Erythroblast (primary cell): ENCODE measurements at regions not wholly inside any gene's neighbourhood (a gene's known extent, or its start where the extent isn't known, plus 50 kb on each side); places are given as distances from the start of the nearest gene placed in this dataset.

Experiments
- DNase-seq, 2 experiments: peaks; one replicate each; lab custom pipeline; 2025; lab: John Stamatoyannopoulos, UW
- GATA1 ChIP-seq: IDR thresholded peaks from 2 replicates; pipeline ENCODE4 v1.6.1; 2011; ENCODE audit warnings: low read depth, mild to moderate bottlenecking, control low read depth, low read length, moderate library complexity
- POLR2A ChIP-seq: IDR thresholded peaks from 2 replicates; pipeline ENCODE4 v1.6.1; 2011; ENCODE audit warnings: mild to moderate bottlenecking, low read length

GRCh38 chr18:55763805-55764204, 175.8 kb upstream of the TCF4 start:
- no peak for DNase-seq
- TF ChIP-seq POLR2A, result no peak
- TF ChIP-seq GATA1, result no peak

DNA sequence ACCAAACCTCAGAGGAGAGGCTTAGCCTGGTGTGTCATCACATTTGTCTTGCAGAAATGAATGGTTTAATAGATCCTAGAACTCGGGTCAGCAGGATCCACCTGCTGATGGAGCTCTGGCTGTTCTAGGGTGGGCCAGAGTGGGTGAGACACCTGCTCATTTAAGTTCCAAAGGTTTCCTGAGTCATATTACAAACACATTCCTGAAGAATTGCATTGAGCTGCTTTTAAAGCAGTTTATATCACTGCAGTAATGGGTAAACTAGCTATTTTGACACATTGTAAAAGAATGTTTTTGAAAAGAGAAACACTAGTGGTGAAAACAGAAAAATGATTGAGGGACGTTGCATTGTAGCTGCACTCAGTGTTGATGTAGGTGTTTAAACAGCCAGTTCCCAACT, 175.3 kb upstream of the TCF4 start:
- TF ChIP-seq POLR2A (no peak), GATA1 (no peak)
- no peak for DNase-seq

- peak in 1 of 2 experiments; percentile 20 for DNase-seq
- TF ChIP-seq GATA1 (no peak), POLR2A (no peak)
These were observed 174.4 kb upstream of the TCF4 start for GRCh38 chr18:55762424-55762823.

- TF ChIP-seq POLR2A (no peak), GATA1 (no peak)
- no peak for DNase-seq
These were observed 165.8 kb upstream of the TCF4 start for GRCh38 chr18:55753643-55754263.

DNA sequence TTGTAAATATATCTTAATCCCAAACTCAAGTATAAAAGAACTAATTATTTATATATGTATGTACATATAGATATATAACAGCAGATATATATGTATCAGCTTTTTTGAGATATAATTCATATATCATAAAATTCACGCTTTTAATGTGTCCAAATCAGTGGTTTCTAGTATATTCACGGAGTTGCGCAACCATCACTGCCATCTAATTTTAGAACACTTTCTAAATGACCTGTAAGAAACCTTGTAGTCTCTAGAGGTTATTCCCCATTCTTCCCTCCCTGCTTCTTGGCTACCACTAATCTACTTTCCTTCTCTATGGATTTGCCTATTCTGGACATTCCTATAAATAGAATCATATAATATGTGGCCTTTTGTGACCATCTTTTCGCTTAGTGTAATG, 163.5 kb upstream of the TCF4 start:
- TF ChIP-seq GATA1 (no peak), POLR2A (no peak)
- DNase-seq, result no peak

DNA sequence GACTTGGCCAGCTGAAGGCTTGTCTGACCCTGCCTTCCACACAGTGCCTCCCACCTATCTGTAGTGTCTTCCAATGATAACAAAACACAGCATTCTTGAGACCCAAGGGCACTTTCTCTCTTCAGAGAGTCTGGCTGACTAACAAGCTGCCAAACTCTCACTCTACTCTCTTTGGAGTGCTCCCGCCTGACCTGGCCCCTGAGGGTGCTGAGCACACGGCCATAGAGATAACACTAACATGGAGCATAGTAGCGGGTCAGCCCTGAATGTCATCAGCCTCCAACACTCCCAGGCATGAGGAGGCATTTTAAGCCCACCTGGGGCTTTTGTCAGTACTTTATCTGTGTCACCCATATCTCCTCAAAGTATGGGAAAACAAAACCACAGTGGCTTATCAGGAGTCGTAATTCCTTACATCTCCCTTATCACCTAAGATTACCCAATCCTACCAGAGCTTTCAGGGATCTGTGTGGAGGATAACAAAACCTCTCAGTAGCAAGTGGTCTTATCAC, 160.3 kb upstream of the TCF4 start:
- TF ChIP-seq GATA1 (no peak), POLR2A (no peak)
- DNase-seq, result peak; percentile 76 to 94

DNA sequence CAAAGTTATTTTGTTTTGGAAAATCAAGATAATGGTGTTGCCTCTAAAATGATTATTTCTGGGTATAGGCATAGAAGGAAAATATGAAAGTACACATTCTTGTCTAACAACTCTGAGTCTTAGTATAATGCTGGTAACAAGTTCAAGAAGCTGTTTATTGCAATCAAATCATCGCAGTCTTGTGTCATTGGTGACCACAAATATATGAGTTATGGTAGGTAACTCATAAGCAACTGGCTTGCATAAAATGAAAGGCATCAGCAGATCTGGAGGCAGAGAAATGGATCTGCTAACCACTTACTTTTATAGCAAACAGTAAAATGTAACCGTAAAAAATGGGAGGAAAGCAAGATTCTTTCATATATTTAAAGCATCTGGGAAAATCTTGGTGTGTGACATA, 156.2 kb upstream of the TCF4 start:
- TF ChIP-seq GATA1, result no peak
- no peak for TF ChIP-seq POLR2A
- no peak for DNase-seq

- DNase-seq, result no peak
- no peak for TF ChIP-seq POLR2A
- TF ChIP-seq GATA1, result no peak
These were observed 155.7 kb upstream of the TCF4 start for GRCh38 chr18:55743736-55744135.

DNA sequence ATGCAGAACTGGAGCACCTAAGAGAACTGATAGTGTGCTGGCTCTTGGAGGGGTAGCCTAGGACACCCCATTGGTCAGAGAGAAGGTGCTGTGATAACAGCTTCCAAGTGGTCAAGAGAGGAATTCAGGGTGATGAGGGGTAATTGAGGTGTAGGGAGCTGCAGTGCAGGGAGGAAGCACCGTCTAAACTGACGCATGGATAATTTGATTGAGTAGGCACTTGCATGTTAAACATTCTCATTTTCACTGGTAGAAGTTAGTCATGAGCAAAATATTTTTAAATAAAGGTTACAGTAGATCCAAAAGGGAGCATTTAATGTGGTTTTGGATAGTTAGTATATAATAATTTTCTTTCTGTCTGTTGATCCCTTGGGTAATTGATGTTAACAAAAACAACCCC, 155.1 kb upstream of the TCF4 start:
- DNase-seq, result no peak
- TF ChIP-seq POLR2A (no peak), GATA1 (no peak)

DNA sequence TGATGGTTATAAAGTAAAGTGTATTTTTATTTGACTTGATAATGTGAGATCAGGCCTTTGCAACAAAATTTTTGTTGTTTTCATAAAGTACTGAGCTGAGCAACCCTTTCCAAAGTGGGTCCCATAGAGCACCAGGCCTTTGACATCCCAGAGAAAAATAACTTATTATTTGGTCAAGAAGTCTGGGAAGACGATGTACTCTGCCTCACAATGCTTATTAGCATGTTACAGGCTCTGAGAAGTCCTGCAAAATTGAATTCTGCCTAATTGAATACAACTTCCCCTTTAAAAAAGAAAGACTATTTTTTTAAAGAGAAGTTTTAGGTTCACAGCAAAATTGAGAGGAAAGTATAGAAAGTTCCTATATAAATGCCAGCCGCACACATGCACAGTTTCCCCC, 151.5 kb upstream of the TCF4 start:
- DNase-seq, result no peak
- no peak for TF ChIP-seq GATA1
- TF ChIP-seq POLR2A, result no peak

DNA sequence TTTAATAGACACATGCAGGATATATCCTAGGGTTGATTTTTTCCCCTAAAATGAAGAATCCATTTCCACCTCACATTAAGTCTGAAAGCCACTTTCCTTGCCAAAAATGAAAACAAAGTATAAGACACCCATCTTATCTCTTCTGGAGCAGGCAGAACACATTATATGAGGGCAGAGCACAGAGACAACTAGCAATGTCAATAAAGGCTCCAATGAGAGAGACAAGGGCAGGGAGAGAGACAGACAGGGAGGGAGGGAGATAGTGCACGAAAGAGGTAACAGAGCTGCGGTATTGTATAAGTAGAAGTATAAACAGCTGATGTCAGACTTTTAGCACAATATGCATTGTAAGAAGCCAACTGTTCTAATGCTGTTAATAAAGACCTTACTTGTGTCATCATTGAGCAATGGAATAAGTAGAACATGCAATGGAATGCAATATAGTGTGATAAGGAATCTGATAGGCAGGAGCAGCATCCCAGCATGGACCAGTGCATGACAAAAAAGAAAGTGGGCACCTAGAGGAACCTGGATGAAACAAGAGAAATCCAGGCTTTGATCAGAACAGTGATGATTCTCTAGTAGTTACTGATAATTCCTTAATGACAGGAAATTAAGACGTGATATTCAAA, 150.6 kb upstream of the TCF4 start:
- no peak for TF ChIP-seq GATA1
- no peak for TF ChIP-seq POLR2A
- peak; percentile 71 to 76 for DNase-seq

- DNase-seq, result peak; percentile 49 to 67
- TF ChIP-seq GATA1, result no peak
- no peak for TF ChIP-seq POLR2A
These were observed 149.9 kb upstream of the TCF4 start for GRCh38 chr18:55737781-55738468.

DNA sequence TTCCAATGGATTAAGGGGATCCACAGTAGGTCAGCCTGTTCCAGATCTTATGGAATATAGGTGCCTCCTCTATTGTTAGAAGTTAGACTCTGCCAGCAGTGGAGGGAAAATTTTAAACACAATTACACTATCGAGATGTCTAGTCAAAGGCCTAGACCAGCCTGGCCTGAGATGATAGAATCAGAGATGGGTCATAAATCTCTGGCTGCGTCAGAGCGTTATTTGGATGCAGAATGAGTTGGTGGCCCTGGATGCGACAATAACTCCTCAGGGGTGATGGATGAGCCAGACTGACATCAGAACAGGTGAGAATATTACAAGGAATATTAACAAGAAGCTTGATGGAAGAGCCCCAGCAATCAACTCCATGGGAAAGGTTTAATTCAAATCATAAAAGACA, 149.3 kb upstream of the TCF4 start:
- TF ChIP-seq GATA1 (no peak), POLR2A (no peak)
- no peak for DNase-seq

GRCh38 chr18:55735969-55736368, 148.0 kb upstream of the TCF4 start:
- TF ChIP-seq GATA1, result no peak
- TF ChIP-seq POLR2A, result no peak
- DNase-seq, result no peak
